IPS DF 19.7 (cell line): ENCODE measurements at regions not wholly inside any gene's neighbourhood (a gene's known extent, or its start where the extent isn't known, plus 50 kb on each side); places are given as distances from the start of the nearest gene placed in this dataset.

Experiments
- DNase-seq: peaks from one replicate; pipeline ENCODE4 v3.0.0-alpha.2; 2013; ENCODE audit warnings: low read depth, low spot score

DNA sequence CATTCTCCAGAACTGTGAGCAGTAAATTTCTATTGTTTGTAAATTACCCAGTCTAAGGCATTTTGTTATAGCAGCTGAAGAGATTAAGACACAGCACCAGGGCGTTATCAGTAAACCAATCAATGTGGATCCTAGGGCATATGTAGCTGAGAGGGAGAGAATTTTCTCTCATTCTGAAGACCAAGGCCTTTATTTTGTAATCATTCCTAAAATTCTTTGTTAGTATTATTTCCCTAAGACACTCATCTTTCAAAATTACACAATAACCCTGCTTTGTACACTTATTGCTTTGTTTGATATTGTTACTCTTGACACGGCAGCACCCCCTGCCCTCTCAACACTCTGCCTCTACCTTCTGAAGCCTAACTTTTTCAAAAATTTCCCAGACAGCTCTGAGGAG is 419.1 kb downstream of the SLC4A3 start:
- DNase-seq = no peak

DNA sequence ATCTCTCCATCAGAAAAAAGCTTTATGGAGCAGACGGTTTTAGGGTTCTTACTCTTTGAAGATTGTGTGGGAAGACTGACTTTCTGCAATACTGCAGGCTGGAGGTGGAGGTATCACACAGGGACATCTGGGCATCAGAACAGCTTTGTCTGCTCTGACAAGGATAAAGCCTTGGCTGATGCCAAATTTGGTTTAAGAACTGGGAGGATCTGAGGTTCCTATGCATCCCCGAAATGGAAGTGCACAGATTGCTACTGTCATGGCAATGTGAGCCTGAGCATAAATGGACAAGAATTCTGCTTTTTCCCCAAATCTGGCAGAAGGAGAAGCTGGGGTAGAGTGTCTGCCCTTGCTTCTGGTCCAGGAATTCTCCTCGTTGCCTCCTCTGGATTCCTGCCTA is 424.3 kb downstream of the SLC4A3 start:
- no peak for DNase-seq

DNA sequence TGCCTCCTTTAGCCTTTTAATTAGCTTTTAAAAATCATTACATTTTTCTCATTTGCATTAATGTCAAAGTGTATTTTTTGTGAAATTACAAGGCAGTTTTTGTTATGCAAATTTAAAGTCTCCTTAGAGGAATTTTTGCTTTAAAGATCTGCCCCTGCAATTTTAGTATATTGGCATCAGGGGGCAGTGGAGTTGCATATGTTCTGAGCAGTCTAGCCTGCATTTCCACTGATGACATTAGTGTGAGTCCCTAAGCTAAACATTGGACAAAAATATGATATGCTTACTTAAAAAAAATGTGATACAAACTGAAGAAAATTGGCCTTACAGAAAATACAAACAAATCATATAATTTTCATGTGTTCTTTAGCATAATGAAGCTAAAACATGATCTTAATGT is 426.5 kb downstream of the SLC4A3 start:
- no peak for DNase-seq

DNA sequence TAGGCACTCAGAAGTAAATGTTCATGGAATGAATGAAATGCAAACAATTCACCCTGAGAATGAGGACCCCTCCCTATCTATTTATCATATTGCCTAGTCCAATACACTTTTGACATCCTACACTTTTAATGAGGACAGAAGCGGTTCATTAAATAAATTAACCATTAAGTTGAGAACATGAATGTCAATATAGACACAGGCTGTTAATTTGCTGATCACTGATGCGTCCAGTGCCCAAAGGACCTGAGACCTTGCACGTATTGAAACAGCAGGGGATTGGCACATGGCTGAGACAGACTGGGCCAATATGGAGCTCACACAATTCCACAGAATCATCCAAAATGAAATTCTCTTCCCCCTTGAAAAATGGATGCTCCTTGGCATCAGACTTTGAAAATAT is 430.0 kb downstream of the SLC4A3 start:
- DNase-seq = no peak

DNA sequence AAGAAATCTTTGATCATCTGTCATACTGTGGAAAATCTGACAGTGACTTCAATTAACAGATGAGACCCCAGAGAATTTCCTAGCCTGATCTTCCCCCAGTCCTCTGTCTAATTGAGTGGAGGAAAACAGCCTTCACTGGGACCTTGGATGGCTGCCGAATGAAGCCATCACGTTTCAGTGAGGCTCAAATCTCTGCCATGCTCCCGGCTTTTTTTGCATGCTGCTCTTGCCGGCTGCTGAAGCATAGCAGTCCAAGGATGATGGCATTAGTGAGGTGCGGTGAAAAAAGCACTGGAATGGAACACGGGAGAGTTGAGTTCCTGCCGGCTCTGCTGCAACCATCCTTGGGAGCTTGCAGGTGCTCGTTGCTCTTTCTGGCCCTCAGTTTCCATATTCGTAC is 430.5 kb downstream of the SLC4A3 start:
- DNase-seq = no peak

DNA sequence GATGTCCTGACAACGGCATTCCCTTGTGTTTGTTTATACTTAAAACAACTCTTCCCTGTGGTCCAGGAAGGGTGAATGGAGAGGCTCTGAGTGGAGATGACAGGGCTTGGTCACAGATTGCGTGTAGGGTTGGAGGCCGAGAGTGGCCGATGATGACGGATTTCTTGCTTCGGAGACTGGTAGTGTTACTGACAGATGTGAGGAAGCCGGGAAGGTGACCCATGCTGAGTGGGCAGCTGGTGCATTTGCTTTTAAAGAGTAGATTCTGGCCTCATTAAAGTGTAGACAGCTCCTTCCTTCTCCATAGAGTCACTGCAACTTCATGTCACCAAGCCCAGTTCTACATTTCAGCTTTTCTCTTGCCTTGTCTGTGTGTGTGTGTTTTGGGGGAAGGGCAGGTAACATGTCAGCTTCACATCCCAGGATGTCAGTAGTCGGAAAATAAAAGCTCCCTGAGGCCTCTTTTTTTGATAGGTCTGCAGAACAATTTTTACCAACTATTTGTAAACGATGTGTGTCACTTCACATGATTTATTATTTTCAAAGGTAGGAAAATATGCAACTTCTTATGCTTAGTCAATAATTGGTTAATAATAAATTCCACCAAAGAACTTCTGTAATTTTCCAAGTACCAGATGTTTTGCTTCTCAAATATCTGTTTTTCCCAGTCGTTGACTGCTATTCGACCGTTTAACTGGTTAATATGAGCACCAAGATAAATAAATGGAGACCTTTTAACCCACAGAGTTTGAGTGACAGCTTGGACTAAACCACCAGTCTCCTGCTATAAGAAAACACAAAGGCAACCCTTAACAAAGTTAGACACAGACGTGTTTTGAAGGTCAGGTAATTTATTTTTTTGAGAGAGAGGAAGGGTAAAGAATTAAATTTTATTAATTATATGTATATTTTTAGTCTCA is 436.9 kb downstream of the SLC4A3 start:
- no peak for DNase-seq

DNA sequence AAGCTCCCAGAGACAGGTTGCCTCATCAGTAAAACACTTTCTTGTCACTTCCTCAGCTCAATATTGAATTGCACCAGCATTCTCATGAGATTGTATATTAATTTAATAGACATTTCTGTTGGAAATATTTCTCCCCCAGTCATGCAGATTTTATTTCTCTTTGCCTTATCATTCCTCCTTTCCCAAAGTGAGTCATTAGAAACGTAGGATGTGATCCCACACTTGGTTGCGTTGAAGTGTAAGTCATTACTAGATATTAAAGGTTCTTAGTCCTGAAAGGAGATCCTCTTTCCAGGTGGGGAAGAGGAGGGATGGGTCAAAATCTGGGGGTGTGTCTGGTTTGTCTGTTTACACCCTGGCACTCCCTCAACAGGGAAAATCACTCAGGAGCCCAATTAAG is 438.2 kb downstream of the SLC4A3 start:
- DNase-seq = no peak

DNA sequence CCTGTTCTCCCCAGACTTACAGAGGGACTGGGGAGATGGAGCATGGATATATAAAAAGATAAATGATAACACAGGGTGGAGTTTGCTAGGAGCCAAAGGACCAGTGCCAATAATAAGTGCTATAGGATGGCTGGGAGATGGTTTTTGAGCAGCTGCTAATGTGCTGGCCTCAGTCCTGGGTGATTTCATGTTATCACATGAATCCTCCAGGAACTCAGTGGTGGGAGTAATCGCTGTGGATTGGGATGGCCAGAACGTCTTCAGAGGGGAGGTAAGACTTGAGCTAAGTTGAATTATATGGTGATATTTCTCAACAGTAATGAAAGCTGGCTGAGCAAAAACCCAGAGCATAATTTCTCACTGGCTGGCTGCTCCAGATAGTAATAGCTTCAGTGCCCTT is 441.4 kb downstream of the SLC4A3 start:
- DNase-seq = no peak

DNA sequence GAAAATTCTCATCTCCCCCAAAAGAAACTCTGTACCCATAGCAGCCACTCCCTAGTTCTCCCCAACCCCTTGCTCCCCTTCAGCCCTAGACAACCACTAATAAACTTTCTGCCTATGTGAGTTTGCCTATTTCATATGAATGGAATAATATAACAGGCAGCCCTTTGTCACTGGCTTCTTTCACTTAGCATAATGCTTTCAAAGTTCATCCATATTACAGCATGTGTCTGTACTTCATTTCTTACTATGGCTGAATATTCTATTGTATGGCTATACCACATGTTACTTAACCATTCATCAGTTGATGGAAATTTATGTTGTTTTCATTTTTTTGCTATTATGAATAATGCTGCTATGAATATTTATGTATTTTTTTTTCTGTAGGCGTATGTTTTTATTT is 442.9 kb downstream of the SLC4A3 start:
- no peak for DNase-seq

DNA sequence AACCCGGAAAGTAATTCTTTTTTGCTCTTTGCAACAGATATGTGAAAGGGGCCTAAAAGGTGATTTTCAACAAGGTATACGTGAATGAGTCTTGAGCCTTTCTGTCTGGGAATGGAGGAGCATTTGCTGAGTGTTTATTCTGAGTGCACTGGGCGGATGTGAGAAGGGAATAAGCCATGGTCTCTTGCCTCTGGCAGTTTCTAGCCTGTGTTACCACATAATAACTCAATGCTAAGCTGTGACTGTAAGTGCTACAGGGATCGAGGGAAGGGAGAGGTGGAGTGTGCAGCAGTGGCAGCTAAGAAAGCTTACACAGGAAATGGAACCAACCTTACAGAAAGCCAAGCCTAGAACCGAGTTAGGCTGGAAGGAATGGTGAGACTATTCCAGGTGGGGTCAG is 444.3 kb downstream of the SLC4A3 start:
- DNase-seq = no peak

DNA sequence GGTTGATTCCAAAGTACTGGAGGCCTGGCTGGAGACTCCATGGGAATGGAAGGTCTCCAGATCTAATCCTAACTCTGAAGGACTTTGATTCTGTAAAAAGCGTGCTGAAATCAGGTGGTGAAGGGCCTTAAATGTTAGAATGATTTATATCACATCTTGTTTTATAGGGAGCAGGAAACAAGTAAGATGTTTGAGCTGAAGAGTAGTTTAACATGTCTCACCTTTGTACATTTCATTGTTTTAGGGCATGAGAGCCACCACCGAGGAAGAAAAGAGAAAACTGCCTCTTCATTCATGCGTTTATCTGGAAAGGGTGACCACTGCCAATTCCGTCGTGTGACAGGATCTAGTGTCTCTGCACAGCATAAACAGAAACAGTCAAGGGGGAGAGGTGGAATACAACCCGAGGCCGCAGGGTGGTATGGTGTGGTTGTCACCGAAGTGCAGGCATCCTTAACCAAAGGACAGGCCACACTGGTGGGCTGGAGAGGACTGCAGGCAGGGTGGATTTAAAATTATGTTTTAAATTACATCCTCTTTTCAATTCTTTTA is 445.3 kb downstream of the SLC4A3 start:
- DNase-seq = no peak

DNA sequence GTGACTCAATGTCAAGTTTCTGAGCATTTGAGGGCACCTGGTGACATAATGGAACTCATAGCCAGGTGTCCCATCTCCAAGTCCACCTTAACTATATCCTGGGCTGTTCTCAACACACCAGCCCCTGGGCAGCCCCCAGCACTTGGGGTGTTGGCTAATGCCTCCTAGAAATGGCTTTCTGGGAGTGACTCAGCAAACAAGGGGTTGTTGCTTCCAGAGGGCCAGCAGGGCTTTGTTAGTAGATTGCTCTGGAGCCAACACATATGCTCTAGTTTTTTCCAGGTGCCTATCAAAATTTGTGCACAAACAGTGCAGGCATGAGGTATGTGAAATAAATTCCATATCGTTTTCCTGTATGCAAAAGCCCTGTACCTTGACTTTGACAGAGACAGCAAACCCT is 448.4 kb downstream of the SLC4A3 start:
- no peak for DNase-seq

DNA sequence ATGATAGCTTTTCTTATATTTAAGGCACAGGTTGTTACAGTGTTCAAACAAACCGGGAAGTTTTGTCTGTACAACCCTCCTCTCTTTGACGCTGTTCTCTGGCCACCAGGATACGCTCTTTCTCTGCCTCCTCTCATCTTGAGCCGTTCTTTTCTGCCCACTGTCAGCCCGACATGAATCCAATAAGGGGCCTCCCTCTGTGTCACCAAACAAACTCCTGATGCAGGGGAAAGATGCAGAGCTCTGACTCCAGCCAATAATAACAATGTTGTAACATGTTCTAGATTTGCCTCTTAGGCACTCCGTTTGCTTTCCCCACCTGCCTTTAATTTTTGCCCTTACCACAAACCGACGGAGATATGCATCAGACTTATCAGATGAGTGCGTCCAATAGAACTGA is 449.3 kb downstream of the SLC4A3 start:
- DNase-seq = no peak

DNA sequence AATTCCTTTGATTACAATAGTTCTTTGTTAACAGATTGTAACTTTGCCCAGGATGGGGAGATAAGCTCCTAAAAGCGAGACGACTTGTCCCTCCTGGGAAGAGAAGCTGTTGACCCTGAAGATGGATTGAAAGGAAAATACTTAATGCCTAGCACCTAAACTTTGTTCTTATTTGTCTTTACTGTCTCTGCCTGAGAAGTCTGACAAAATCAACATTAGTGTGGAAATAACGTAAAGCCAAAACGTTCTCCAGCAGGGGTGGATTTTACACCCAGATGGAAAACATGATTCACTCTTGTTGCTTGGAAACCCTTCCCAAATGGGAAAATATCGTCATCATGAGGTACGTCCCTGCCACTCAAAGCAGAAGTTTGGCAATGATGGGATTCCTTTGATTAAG is 450.1 kb downstream of the SLC4A3 start:
- no peak for DNase-seq

DNA sequence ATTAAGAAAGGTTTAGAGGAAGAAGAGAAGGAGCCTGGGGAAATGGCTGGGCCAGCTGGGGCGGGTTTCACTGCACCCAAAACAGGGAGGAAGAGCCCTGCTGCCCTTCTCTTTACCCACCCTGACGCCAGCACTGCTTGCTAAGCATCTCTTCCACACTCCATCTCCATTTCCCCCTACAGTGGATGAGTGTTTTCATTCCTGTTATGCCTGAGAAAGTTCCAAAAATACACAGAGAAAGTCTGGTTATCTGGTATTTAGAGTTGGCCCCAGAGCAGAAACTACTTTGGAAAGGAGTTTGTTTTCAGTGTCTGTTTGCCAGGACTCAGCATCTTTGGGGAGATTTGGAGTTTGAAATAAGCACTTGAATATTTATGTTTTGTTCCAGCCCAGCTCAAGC is 451.0 kb downstream of the SLC4A3 start:
- no peak for DNase-seq

DNA sequence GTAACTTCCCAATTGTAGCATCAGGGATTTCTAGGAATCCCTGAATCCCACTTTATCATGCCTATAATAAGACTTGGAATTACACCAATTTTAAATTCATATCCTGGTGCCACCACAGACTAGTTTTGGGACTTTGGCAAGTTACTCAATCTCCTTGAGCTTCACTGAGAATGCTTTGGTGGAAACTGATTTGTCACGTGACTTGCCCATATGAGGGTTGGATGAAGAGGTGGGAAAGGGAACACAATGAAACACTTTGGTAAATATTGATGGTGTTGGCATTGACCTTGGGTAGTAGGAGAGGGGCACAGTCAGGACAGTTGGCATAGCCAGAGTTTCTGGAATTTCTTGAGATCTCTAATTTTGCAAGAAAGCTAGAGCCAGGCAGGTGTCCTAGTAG is 452.2 kb downstream of the SLC4A3 start:
- DNase-seq = no peak

DNA sequence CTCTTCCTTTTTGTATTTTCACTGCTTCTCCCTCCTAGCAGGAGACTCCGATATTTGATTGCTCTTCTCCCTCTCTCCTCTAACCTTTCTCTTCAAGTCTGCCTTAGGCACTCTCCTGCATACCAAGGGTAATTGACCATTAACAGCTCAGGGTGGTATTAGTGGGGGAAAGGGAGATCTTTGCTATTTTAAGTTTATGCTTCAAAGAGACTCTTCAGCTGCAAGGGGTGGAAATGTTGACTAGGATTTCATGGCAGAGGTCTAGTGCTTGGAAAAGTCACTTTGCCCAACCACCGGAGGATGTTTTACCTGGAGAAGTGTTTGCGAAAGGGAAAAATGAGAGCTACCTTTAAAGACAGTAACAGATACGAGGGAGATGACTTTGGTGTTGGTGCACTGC is 453.7 kb downstream of the SLC4A3 start:
- DNase-seq = no peak

DNA sequence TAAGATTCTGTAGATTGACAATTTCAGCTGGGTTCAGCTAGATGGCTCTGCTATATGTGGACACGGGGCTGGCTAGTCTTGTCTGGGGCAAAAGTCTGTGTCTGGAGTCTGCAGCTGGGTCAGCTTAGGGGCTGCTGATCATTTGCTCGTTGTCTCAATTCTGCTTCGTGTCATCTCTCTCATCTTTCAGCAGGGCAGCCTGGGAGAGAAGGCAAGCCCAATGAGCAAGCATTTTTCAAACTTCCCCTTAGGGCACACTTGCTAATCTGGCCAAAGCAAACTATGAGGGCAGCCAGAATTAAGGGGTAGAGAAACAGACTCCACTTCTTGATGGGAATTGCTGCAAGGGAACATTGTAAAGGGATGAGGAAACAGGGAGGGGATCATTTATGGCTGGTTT is 462.6 kb downstream of the SLC4A3 start:
- DNase-seq = no peak

DNA sequence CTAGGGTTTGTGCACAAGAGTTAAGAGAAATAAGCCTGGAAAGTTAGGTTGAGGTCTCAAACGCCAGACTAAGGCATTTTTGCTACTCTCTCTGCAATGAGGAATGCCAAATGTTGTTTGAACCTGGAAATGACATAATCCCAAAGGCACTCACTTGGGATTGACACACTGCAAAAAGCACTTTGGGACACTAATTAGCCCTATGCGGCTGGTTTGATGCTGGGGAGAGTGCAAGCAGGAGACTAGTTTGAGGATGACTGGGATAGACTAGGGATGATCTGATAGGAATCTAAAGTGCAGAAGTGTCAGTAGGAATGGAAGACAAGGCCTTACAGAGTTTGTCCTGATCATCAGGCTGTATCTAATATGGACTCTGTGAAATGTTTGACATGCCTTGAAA is 469.0 kb downstream of the SLC4A3 start:
- no peak for DNase-seq

DNA sequence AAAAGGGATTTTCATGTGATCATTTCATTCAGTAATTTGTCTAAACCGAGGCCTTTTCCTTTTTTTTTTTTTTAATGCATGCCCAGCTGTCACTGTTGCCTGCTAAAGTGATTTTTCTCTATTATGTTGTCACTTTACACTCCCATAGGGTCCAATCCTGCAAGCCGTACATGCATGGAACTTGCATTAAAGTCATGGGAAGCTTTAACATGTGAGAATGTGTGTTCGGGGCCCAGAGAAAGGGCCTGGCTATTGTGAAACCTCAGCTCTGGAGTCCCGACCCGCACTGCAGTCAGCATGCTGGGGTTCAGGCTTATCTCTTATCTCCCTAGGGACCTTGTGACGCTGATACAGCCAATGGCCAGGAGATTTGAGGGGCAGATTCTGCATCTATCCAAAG is 474.6 kb downstream of the SLC4A3 start:
- no peak for DNase-seq

DNA sequence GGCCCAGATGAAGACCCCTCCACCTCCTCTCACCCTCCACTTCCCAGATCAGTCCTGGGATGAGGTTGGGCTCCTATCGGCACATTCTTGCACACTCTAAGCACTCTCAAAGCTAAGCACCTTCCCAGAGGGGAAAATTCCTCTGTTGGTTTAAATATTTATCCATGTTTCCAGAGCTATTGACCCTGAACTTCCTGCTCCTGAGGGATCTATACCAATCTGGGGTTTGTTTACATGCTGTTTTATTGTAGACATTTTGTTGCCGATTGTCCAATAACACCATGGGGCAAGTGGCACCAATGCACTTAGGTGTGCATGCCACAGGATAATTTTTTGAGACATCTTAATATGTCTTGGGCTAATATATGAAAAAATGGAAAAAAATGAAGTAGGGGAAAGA is 476.2 kb downstream of the SLC4A3 start:
- DNase-seq = no peak

DNA sequence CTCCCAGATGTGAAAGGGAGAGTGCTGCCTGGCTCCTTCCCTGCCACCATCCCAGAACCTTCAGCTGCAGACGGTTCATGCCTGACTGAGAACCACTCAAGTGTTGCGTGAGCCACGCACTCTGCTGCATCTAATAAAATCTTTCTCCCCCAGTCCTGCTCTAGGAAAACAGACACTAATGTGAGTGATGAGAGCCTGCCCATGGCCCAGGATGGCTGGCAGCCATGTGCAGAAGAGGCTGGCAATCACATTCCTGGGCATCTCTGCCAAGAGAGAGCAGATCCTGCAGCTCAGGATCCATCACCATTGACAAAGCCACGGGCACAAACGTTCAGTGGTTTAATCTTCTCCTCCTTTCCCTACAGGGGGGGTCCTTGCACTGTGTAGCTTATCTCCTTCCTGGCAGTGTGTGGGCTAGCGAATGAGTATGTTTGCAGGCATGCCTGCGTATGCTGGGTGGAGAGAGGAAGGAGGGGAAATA is 477.5 kb downstream of the SLC4A3 start:
- DNase-seq = no peak

DNA sequence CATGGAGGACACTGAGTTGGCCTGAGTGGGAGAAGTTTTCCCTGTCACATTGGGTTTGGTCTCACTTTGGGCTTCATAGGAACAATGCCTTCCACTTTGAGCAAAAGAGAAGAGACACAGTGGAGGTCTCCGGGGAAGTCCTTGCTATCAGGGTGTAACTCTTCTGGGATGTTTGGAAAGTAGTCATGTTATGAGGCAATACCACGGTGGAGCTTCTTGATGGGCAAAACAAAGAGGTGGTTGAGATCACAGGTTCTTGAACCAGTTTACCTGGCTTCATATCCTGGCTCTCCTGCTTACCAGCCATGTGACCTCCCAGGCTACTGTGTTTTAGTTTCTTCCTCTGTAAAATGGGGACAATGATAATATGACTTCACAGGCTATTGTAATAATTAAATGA is 478.6 kb downstream of the SLC4A3 start:
- no peak for DNase-seq
